ENCODE measurements at regions not wholly inside any gene's neighbourhood (a gene's known extent, or its start where the extent isn't known, plus 50 kb on each side); places are given as distances from the start of the nearest gene placed in this dataset.

DNA sequence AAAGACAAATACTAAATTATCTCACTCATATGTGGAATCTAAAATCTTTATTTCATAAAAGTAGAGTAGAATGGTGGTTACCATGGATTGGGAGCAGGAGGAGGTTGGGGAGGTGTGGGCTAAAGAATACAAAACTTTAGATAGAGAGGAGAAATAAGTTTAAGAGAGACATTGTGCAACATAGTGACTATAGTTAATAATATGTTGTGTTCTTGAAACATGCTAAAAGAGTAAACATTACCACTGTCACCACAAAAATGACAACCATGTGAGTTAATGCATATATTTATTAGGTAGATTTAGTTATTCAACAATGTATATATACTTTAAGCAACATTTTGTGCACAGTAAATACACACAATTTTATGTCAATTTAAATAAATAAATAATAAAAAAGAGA is 128.5 kb upstream of the COL3A1 start:
- TF ChIP-seq CTCF (IDR thresholded peaks at IDR 0.05) (no peak), POLR2A (IDR thresholded peaks at IDR 0.05) (no peak)
